HG03521 (cell line): ENCODE measurements at regions not wholly inside any gene's neighbourhood (a gene's known extent, or its start where the extent isn't known, plus 50 kb on each side); places are given as distances from the start of the nearest gene placed in this dataset.
"Not testable (repeated sequence)": the region's sequence is repeated elsewhere in the genome, so short reads cannot be mapped to it uniquely, and the experiment has no call there.

ENCODE experiments used
- ATAC-seq: cut with Tn5 transposase; IDR thresholded peaks from one replicate; pipeline ENCODE4 v1.9.1; 2021; ENCODE audit warnings: mild to moderate bottlenecking, moderate library complexity; ENCODE audit not compliant: unreplicated experiment

DNA sequence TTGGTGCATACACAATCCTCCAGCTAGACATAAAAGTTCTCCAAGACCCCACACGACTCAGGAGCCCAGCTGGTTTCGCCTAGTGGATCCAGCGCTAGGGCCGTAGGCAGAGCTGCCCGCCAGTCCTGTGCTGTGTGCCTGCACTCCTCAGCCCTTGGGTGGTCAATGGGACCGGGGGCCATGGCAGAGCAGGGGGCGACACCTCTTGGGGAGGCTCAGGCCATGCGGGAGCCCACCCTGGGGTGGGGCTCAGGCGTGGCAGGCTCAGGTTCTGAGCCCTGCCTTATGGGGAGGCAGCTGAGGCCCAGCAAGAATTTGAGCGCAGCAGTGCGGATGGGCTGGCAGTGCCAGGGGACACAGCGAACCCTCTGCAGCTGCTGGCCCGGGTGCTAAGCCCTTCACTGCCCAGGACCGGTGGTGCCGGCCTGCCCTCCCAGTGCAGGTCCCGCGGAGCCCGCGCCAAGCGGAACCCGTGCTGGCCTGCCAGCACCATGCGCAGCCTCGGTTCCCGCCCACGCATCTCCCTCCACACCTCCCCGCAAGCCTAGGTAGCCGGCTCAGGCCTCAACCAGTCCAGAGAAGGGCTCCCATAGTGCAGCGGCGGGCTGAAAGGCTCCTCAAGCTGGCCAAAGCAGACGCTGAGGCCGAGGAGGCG, 1566.6 kb upstream of the SLC39A10 start:
- ATAC-seq: no peak

DNA sequence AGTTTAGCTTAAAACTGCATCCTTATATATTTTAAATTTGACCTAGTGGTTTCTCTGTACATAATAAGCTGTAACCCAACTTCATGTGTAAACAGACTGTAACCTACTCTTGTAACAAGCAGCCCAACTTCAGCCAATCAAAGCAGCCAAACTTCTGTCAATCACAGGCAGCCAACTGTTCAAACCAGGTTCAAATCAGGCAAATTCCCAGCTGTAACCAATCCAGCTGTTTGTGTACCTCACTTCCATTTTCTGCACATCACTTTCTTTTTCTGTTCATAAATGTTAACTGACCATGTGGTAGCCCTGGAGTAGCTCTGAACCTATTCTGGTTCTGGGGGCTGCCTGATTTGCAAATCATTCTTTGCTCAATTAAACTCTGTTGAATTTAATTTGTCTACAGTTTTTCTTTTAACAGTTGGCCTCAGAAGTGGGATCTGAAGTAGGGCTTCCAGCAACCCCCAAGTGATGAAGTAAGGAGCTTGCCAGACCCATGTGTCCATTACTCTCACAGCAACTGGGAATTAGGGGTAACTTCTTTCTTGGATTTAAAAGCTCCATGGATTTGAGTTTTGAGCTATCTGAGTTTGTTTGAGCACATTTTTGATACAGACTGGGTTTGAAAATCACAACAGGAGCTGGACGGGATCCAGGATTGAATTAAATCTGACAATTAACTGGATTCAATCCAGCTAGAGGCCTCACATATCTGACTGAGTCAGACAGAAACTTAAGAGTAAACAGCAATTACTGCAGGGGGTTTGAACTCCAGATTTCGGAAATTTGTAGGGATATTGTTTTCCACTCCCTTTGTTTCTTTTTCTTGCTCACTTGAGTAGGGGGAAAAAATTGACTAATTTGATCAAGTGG, 1569.7 kb upstream of the SLC39A10 start:
- ATAC-seq: no peak

DNA sequence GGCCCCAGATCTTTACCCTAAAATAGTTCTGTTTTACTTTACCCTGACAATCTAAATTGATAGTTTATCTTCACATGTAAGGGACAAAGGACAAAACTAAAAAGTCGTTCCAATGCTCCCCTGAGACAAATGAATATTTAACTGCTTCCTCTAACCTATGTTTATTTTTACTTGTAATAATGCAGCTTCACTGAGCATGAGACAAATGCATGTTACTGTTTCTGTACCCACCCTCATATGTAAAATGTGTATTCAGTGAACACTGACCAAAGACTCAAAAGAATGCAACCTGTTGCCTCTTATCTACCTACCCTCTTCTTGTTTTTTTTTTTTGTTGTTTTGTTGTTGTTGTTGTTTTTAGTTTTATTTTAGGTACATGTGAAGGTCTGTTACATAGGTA, 1570.9 kb upstream of the SLC39A10 start:
- no peak for ATAC-seq

DNA sequence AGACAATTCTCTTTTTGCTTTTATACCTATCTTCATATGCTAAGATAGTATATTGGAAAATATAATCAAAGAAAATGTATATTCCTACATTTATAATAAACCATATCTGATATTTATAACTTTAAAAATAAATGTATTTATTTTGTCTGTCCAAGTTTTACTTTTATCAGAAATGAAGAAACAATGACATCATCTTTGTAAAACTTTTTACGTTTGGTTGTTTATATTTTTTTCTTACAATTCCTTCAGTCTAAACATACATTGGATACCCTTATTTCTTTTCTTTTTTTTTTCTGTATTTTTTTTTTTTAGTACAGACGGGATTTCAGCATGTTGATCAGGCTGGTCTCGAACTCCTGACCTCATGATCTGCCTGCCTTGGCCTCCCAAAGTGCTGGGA, 1577.0 kb upstream of the SLC39A10 start:
- ATAC-seq: no peak

DNA sequence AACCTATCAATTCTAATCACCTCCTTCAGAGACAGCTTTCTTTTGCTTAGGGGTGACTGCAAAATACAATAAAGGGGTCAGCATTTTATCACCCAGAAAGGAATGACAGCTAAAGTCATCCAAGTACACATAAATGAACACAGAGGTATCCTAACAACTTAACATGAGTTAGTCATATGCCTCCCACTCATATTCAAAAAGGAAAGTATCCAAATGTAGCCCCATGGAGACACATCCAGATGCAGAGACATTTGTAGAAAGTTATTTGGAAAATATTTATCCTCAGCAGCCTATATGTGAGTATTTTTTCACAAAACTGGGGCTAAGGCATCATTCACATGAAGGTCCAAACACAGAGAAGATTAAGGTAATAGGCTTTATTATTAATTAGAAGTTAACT, 1579.7 kb upstream of the SLC39A10 start:
- no peak for ATAC-seq

DNA sequence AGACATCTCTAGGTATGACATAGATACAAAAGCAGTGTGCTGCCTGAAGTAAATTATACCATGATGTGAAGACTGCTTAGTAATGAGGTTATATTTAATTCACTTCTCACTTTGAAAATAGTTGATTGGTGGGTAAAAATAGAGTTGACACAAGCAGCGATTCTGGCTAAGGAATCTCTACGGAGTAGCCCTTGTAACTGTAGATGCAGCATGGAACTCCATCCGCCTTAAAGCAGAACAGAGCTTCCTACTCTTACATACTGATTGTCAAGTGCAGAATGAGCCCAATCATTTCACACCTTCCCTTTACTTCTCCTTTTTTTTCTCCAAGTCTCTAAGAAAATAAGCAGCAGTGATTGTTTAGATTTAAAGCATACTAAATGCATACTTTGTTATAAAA, 1594.6 kb upstream of the SLC39A10 start:
- ATAC-seq: no peak

DNA sequence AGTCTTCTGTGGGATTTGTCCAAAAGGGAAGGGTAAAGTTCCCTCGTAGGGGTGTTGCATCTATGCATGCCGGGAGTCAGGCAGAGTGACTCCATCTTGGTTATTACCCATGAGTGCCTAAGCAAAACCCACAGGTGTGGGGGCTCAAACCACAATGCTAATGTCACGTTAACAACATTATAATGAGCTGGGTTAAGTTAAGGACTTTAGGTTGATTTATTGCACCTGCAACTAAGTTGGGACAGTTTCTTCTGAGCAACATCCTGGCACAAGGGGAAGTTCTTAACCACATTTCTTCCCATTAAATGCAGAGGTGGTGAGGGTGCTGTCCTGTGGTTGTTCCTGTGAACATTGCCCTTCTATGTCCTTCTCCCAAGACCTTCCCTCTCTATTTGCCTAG, 1596.8 kb upstream of the SLC39A10 start:
- ATAC-seq: no peak

DNA sequence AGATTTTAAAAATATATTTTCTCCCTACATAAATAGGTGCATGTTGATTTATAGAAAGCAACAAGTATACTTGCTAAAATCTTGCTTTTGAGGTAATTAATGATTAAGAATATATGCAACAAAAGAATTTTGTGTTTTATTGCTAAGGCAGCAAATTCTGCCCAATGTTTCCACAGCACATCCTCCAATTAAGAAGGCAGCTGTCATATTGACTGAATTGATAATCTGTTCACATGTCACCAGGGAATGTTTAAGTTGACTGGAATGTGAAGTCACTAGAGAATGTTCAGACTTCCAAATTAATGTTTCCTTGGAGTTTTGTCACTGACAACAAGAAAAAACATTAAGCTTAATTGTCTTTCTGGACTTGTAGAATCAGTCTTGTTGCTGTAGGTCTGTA, 1602.7 kb upstream of the SLC39A10 start:
- ATAC-seq: no peak

DNA sequence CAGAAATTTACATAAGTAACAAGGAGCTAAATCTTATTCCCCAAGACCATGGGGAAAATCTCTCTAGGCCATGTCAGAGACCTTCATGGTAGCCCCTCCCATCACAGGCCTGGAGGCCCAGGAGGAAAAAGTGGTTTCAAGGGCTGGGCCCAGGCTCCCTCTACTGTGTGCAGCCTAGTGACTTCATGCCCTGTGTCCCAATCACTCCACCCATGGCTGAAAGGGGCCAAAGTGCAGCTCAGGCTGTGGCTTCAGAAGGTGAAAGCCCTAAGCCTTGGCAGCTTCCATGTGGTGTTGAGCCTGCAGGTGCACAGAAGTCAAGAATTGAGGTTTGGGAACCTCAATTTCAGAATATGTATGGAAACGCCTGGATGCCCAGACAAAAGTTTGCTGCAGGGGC, 1612.7 kb upstream of the SLC39A10 start:
- no peak for ATAC-seq

DNA sequence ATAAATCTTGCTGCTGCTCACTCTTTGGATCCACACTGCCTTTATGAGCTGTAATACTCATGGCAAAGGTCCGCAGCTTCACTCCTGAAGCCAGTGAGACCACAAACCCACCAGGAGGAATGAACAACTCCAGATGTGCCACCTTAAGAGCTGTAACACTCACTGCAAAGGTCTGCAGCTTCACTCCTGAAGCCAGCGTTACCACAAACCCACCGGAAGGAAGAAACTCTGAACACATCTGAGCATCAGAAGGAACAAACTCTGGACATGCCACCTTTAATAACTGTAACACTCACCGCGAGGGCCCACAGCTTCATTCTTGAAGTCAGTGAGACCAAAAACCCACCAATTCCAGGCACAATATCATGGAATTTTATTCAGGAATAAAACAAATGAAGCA, 1635.9 kb upstream of the SLC39A10 start:
- not testable (repeated sequence) for ATAC-seq

DNA sequence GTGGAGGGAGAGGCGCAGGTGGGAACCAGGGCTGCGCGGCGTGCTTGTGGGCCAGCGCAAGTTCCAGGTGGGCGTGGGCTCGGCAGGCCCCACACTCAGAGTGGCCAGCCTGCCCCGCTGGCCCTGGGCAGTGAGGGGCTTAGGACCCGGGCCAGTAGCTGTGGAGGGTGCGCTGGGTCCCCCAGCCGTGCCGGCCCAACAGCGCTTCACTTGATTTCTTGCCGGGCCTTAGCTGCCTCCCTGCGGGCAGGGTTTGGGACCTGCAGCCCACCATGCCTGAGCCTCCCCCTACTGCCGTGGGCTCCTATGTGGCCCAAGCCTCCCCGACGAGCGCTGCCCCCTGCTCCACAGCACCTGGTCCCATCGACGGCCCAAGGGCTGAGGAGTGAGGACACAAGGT, 1636.9 kb upstream of the SLC39A10 start:
- no peak for ATAC-seq

DNA sequence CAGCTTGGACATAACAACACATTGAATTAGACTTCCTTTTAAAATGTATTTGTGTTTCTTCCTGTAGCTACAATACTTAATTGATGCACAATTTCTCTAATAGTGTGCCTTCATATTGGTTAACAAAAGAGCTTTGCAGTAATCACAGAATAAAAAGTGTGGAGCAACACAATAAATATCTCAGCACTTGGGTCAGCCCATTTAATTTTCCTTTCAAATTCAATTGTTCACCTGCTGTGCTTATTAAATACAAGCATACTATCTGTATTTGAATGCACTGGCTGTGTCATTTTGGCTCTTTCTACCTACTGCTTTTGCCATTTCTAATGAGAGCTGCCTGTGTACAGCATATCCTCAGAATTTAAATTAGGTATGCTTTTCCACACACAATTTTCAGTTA, 1641.3 kb upstream of the SLC39A10 start:
- ATAC-seq: no peak

DNA sequence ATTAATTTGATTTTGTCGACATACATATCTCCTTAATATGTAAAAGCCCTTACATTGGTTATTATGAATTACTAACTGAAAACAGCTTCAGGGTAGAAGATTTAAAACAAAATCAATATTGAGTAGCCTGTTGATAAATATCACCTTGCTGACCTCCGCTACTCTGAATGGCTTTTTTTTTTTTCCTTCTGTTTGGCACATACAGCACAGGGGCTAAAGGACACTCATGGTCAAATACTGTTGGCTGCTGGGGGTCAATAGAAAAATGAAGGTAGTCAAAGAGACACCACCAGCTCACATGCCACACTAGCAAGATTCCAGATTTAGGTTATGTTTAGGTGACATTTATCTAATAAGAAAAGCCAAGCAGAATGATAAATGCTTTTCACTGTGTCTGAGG, 1642.4 kb upstream of the SLC39A10 start:
- ATAC-seq: no peak

DNA sequence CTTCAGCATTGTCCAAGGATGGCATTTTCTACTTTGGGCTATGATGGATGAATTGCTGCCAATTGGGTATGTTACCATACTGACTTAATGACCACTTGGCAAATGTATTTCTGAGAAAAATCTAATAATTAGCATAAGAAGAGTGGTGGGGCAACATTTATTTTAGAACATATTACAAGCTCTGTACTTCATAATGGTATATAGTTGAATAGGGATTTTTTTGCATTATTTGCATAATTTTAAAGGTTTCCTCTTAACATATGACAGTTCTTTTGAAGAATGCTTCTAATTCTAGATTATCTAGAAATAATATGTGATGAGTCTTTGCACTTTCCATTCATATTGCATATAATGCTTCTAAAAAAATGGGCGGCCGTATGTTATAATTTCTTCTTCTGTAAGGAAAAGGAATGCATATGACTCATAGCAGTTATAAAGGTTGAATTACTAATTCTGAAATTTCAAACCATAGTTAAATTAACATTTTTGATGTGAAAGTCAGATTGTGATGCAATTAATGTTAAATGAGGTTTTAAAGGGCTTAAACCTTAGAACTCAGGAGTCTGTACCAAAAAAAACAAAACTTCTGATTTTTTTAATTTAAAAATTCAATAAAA, 1652.3 kb upstream of the SLC39A10 start:
- ATAC-seq: no peak

DNA sequence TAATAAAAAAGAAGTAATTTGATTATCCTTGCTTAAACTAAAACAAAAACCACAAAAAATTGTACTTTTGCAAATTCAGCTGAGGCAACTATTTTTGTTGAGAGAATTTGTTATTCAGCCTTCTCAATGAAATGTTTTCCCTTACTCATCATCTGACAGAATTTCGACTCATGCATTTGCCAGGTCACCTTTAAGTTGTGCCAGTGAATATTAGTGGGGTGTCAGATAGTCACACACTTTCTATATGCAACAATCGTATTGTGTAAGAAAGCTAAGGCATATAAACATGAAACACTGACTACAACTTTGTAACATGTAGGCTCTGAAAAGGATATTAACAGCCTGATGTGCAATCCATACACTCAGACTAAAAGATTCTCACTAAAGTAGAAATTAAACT, 1653.1 kb upstream of the SLC39A10 start:
- ATAC-seq: no peak

DNA sequence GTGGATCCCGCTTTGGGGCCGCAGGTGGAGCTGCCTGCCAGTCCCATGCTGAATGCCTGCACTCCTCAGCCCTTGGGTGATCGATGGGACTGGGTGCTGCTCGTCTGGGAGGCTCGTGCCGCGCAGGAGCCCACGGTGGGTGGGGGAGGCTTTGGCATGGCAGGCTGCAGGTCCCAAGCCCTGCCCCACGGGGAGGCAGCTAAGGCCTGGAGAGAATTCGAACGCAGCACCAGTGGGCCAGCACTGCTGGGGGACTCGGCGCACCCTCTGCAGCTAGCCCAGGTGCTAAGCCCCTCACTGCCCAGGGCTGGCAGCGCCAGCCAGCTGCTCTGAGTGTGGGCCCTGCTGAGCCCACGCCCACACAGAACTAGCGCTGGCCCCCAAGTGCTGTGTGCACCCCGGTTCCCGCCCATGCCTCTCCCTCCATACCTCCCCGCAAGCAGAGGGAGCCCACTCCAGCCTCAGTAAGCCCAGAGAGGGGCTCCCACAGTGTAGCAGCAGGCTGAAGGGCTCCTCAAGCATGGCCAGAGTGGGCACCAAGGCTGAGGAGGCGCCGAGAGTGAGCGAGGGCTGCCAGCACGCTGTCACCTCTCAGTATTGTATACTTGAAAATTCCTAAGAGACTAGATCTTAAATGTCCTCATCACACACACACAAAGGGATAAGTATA, 1654.2 kb upstream of the SLC39A10 start:
- ATAC-seq: no peak

DNA sequence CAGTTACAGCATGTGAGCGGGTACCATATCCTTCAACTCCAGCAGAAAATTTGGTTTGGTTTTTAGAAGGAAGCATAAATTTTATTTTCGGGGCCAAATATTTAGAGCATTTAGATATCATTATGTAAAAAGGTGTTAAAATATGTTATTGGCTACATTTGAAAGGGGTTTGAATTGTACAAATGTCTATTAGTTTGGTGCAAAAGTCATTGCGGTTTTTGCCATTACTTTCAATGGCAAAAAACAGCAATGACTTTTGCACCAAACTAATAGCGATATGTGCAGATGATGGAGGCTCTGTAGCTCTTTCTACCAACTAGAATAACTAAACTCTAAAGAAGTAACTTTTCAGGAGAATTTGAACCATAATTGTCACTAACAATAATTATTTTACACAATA, 1666.2 kb upstream of the SLC39A10 start:
- no peak for ATAC-seq

DNA sequence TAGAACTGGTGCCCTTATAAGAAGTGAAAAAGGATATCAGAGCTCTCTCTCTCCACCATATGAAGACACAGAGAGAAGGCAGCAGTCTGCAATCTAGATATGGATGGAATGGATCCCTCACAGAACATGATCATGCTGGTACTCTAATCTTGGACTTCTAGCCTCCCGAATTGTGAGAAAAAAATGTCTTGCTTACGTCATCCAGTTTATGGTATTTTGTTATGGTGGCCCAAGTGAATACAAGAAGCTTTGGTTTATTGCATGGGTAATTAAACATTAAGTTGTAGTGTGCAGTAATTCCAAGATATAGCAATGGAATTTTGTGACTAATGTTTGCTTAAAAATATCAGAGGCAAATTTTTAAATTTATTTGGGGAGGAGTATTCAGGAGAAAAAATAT, 1667.4 kb upstream of the SLC39A10 start:
- no peak for ATAC-seq

DNA sequence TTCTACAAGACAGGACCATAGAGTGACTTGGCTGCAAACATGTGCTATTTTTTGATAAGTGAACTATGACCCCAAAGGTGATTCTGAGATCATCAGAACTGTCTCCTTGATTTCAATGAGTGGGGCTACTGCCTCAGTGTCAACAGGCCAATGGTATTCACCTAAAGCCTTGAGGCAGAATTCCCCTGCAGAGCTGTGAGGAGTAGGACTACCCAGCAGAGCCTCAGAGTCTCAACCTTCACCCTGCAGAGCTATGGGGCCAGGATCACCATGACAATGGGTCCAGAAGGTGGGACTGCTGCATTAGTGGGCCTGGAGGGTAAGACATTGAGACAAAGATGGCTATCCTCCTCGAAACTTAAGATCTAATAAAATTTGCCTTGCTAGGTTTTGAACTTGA, 1668.2 kb upstream of the SLC39A10 start:
- no peak for ATAC-seq

DNA sequence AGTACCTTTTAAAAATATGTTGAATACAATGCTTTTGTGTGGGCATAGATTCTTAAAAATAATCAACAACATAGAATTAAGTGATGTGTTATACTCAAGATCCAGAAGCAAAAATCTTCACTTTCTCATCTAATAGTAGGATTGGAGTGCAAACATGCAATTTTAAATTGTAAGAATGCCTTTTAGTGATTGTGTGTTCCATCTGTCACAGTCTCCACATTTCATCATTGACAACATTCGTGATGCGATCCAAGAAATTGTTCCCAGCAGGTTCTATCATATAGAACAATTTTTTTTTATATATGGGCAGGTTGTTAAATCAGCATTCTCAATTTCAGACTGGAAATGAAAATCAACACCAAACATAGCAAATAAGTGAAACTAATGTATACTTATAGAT, 1671.8 kb upstream of the SLC39A10 start:
- ATAC-seq: no peak

DNA sequence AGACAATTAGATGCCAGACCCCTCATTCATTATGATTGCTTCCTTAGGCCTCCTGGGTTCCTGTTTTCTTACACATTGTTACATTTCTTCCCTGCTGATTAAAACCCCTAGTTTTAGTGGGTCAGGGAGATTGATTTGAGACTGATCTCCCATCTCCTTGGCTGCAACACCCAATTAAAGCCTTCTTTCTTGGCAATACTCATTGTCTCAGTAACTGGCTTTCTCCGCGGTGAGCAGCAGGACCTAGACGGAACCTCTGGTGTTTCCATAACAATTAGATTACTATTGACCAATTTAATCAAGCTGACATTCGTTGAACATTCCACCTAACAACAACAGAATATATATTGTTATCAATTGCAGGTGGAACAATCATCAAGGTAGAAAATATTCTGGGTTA, 1676.4 kb upstream of the SLC39A10 start:
- ATAC-seq: no peak

DNA sequence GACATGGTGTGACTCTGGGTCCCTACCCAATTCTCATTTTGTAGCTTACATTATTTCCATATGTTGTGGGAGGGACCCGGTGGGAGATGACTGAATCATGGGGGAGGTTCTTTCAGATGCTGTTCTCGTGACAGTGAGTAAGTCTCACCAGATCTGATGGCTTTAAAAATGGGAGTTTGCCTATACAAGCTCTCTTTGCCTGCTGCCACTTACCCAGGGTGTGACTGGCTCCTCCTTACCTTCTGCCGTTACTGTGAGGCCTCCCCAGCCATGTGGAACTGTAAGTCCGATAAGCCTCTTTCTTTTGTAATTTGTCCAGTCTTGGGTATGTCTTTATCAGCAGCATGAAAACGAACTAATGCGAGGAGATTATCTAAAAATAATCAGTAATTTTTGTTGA, 1683.2 kb upstream of the SLC39A10 start:
- no peak for ATAC-seq
